HG03175 (cell line): ENCODE measurements at regions not wholly inside any gene's neighbourhood (a gene's known extent, or its start where the extent isn't known, plus 50 kb on each side); places are given as distances from the start of the nearest gene placed in this dataset.

Source experiments
- ATAC-seq: cut with Tn5 transposase; IDR thresholded peaks from one replicate; pipeline ENCODE4 v1.9.1; 2021; ENCODE audit warnings: mild to moderate bottlenecking, moderate library complexity; ENCODE audit not compliant: unreplicated experiment

DNA sequence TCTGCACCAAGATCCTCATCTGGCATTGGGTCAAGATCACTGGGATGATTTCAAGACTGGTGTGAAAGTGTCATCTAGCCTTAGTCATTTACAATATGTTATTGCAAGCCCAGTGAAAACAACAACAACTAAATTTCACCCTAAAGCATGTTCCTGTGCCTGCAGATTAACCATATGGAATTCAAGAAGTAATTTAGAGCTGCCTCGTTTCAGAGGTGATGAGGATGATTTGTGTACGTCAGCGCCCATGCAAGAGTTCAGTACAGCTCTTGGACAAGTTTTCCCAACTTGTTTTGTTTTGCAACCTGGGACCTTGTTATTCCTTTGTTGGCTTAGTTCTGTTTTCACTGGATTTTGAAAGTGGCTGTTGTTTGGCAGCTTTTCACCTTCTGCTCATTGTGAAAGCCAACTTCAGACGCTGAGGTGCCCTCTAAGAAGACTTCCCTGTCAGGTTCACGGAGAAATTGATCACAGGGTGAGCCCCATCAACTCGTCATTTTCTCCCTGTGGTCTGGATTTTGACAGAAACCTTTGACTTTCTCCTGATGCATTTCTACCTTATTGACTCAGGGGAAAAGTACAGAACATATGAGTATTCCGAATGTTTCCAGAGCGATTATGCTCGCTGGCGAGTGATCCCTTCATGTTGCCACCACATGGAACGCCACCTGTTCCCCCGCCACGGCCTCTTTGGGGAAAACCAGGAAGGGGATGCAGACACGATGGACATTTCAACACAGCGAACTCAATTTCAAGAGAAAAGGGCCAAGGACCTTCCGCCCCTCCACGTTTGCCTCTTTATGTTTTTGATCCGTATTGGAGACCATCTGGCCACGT lies 85.6 kb downstream of the FOXL1 start:
- ATAC-seq: no peak

DNA sequence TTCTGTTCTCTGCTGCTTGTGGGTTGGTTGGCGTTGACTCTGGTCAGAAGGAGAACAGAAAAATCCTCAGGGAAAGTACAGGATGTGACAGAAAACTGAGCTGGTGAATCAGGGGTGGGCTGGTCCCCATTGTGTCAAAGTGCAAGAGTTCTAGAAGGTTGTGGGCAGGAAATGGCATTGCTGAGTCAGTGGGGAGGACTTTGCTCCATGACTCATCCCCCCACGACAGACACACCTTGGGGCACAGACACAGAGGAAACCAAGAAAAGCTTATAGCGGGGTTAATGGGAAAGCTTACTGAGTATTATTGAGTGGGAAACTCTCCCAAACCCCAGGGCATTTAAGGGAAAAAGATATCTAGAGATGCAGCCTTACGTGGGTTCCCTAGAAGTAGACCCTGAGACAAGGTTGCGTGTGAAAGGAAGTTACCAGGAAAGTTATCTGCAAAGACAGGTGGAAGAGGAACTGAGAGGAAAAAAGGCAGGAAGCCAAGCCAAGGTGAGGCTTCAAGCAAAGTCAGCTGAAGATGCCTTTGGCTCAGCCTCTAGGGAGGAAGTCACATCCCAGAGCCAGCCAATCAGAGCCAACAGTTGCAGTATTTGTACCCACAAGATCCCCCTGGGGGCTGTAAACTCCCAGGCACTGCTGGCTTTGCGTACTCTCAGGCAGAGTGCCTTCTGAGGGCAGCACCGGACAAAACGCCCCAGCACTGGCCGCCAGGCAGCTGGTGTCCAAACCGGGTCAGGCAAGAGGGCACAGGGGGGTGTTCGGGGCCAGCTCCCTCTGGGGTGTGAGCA lies 86.4 kb downstream of the FOXL1 start:
- ATAC-seq: peak; percentile 82

DNA sequence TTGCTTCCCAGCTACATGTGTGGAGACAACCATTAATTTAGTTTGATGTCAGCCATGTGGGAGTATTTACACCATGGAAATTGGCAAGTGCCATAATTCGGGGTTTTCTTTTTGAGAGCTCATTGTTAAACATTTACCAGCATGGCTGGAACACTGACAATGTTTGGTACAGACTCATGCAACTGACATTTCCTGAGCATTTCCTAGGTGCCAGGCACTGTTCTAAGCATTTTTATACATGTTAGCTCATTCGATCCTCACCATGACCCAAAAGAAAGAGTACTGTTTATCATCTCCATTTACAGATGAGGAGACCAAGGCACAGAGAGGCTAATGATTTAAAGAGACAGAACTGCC lies 86.9 kb downstream of the FOXL1 start:
- ATAC-seq: peak; percentile 23

DNA sequence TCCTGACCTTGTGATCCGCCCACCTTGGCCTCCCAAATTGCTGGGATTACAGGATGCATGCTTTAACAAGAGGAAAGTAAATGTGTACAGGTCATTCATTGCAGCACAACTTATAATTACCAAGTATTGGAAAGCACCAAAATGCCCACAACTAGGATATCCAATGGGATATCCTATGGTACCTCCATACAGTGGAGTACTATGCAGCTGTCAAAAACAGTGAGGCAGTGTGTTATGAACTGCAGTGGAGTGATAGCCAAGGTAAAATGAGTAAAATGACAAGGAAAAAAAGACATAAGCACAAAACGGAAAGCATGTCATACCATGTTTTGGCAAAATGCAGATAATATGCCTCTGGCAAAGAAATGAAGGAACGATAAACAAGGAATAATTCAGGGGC lies 87.6 kb downstream of the FOXL1 start:
- no peak for ATAC-seq

DNA sequence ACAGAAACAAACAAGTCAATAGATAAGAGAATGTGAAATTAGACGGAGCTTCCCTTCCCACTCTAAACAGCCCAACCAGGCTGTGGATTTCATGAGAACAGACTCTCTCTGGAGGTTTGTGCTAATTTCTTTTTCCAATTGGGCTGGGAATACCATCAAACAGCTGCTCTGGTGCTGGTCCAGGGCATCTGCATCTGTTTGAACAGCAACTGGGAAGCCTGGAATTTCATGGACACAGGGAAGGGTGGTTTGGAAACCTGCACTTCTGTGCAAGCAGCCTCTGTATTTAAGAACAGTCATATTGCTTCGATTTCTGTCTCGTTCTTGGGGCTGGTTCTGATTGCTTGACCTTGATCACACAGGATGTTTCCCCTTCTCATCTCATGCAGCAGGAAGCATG lies 88.7 kb downstream of the FOXL1 start:
- no peak for ATAC-seq

DNA sequence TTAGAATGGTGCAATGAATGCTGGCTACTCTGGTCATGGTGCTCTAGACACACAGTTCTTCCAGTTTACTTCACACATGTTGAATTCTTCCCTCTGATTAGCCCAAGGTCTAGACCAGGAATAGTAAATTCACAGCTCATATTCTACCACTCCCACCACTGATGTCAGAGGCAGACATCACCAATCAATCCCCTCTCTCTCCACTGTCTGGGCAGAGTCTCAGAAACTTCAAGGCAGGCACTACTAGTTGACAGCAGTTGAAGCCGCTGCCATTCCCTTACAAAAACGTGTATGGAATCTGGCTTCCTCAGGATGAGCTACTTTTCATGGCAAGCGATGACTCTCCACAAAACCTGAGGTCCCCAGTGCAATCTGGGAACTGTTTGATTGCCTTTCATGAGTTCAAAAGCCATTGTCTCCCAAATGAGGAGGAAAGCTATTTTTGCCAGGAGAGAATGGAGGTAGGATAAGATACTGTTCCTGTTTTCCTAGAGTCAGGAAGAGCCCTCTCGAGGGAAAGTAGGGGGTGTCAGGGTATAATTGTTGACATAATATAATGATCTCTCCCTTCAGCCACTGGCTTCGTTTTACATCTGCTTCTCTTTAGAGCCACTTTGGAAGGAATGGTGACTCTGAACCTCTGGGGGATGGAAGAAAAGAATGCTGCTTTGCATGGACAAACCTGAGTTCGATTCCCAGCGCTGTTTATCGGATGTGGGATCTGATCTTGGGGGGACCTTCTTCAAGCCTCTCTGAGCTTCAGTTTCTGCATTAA lies 90.0 kb downstream of the FOXL1 start:
- no peak for ATAC-seq

DNA sequence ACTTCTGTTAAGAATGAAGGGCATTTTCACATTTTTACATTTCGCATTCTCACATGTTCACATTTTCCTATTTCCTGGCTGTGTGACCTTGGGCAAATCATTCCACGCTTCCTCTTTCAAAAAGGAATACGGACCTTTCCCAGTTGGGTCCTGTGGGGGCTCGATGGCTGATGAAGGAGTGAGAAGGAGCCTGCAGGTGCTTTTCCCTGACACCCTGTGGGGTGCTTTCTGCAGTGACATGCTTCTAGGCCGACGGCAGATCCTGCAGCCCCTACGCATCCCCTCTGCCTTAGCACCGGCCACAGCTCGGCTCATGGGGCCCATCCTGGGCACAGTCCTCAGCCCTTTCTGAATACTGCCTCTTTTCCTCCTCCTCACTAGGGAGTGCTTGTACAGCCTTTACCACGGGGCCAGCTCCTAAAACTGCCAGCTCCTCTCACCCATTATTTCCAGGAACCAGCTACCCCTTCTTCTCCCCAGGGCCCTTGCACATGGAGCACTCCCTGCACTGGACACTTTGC lies 91.0 kb downstream of the FOXL1 start:
- no peak for ATAC-seq

DNA sequence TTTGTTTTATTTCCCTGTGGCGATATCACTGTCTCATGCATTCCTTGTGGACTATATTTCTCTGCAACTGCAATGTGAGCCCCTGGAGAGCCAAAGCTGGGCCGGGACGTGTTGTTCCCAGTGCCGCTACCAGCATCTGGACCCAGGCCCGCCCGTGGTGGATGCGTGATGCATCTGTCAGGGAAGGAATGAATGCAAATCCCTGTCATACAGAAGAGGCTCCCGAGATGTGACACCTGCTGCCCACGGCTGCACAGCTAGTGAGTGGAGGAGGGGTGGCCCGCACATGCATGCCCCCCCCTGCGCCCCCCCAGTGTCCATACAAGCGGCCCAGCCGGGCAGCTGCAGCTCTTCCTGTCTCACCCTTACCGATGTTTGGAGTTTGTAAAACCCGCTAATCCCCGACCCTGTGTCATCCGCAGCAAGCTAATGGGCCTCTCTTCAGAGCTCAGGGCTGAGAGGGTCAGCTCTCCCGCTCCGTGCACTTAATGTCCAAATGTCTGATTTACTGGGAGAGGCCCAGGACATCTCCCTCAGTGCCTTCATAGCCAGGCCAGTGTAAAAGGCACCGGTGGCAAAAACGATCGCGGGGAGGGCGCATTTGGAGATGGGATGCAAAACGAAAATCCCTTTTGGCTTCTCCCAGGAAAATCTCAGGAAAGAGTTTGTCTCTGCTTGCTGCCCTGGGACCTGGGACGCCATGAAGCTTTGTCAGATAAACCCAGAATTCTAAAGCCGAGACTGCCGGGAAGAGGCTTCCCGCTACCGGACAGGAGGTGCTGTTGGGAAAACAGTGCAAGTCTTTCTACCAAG lies 91.8 kb downstream of the FOXL1 start:
- ATAC-seq: no peak

DNA sequence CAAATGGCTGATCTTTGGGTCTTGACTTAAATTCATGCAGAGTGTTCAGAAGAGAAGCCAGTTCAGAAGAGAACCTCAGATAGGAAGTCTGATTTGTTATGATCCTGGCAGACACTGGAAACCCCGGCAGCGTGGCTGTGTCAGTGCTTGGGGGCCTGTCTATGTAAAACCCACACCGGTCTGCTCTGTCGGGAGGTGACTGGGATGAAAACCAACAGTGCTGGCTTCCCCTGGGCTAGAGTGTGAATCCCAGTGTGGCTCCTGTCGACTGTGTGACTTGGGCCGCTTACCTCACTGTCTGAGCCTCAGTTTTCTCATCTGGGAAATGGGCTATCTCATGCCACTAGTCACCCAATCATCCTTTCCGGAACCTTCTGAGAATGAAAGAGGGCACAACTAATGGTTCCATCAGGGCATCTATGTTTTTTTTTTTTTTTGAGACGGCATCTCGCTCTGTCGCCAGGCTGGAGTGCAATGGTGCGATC lies 92.4 kb downstream of the FOXL1 start:
- no peak for ATAC-seq

DNA sequence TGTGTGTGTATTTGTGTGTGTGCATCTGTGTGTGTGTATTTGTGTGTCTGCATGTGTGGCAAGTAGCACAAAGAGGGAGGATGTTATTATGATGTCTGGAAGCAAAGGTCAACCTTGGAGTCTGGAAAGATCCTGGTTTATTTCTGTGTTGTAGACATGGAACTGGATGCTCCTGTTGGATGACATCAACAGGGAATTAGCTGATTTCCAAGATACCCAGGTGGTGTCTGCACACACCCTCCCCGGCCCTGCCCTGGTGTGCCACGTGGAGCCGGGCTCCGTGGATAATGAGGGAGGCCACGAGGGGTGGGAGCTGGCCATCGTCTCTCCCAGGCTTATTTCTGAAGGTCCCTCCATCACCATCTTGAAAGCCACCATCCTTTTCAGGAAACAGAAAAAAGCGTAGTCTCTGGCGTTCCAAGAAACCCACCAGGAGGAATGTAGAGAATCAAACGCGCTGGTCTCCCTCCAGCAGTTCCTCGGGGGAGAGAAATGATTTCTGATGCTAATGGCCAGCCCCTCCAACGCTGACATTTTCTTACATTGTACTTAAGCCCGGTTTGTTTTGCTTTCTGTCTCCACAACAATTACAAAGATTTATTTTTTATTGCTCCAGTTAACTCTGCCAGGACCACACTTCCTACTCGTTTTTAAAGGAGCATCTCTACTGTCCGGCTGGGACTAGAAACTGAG lies 93.3 kb downstream of the FOXL1 start:
- no peak for ATAC-seq

DNA sequence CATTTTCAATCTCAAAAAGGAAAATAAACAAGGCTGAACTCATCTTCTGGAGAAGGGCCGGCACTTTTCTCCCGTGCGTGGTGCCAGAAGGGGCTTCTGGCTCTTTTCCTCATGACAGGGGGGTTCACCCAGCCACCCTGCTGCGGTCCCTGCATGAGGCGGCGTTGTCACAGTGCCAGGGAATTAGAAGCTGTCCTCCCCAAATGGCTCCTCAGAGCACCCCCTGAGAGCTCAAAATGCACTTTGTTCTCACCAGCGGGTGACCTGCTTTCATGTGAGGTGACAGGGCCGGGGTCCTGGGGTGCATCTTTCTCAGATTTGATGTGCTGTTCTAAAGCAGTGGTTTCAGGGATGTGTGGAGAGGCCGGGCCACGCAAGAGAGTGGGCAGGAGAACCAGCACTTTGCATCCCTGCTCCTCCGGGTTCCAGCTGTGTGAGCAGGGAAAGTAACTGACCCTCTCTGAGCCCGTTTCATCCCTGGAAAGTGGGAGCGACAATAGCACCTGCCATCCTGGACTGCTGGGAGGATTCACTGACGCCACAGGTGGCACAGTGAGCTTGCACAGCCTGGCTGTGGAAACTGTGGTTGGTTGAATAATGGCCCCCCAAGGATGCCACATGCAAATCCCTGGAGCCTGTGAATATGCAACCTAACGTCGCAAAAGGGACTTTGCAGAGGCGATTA lies 94.0 kb downstream of the FOXL1 start:
- ATAC-seq: no peak

DNA sequence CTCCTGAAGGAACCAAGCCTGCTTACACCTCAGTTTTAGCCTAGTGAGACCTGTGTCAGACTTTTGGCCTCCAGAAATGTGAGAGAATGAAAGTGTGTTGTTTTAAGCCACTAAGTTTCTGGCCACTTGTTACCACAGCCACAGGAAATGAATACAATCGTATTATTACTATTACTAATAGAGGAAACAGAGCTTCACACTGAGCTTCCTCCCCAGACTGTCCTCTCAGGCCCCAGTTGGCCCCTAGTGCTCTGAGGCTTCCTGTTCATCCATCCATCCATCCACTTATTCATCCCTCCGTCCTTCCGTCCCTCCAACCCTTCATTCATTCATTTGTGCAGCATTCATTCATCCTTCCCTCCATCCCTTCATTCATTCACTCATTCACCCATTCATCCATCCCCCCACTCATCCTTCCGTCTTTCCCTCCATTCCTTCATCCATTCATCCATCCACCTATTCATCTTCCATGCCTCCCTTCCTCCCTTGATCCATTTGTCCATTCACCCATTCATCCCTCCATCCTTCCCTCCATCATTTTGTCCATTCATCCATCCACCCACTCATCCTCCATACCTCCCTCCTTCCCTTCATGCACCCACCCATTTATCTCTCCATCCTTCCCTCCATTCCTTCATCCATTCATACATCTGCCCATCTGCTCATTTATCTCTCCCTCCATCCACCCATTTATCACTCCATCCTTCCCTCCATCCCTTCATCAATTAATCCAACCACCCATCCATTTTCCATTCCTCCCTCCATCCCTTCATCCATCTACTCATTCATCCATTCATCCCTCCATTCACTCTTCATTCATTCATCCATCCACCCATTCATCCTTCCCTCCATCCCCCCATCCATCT lies 95.0 kb downstream of the FOXL1 start:
- ATAC-seq: no peak

DNA sequence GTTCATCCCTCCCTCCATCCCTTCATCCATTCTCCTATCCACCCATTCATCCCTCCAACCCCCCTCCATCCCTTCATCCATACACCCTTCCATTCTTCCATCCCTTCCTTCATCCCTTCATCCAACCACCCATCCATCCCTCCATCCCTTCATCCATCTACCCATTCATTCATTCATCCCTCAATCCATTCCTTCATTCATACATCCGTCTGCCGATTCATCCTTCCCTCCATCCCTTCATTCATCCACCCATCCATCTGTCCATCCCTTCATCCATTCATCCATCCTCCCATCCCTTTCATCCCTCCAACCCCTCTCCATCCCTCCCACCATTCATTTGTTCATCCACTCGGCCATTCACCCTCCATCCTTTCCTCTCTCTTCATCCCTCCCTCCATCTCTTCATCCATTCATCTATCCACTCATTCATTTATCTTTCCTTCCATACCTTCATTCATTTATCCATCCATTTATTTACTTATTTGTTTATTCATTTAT lies 95.7 kb downstream of the FOXL1 start:
- no peak for ATAC-seq

DNA sequence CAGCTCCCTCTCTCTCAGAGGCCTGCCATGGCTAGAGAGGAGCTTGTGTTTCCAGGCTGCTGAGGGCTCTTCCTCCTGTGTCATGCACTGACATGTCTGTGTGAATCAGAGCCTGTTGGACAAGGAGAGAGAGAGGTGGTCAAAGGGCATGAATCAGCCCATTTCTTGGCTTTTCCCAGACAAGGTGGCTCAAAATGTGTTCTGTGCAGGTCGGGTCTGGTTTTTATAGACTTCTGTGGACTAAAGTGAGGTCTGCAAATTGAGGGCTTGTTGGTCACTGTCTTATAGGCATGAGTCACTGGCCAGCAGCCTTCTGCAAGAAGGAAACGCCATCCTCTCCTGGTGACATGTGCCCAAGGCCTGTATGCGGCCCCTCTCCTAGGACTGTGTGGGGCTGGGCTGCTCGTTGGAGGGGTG lies 97.9 kb downstream of the FOXL1 start:
- no peak for ATAC-seq

DNA sequence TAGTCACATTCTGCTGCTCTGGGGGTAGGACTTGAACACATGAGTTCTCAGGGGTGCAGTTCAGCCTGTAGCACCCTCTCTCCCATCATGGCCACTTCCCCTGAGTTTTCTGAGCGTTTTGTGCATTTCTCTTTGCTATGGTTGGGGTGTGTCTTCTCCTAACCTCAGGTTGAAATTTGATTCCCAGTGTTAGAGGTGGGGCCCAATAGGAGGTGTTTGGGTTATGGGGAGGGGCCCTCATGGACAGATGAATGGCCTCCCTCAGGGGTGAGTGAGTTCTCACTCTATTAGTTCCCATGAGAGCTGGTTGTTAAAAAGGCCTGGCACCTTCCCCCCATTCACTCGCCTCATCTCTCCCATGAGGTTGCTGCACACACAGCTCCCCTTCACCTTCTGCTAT lies 101.1 kb downstream of the FOXL1 start:
- ATAC-seq: no peak

DNA sequence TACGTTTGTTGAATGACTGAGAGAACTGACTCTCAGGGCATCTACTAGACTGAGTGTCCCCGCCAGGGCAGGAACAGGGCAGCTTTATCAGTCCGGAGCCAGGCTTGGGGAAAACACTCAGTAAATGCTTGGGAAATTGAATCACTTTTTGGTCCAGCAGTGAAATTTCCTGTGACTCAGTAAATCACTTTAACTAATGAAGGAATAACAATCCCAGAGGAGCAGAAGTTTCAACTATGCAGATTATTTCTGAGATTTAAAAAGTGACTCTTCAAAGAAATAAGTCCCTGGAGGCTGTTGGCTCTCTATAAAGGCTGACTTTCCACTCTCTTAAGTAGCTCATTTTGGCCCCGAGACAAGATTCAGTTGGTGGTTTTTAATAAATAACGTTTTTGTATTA lies 101.8 kb downstream of the FOXL1 start:
- no peak for ATAC-seq

DNA sequence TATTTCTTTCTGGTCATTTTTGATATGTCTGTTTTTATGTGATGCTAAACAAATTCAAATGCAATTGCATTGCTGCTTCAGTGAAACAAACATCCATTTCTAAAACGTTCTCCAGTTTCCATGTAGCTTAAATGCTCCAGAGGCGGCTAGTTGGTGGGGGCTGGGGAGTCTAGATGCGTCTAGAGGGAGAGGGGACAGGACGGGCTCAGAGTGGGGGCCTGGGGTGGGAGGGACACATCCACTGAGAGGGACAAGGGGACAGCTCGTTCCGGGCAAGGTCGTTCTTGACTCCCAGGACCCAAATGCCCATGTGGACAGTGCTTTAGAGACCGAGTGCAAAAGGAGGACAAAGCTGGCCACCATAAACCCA lies 102.3 kb downstream of the FOXL1 start:
- no peak for ATAC-seq
